ENCODE measurements at regions not wholly inside any gene's neighbourhood (a gene's known extent, or its start where the extent isn't known, plus 50 kb on each side); places are given as distances from the start of the nearest gene placed in this dataset.
A peak's percentile ranks its signal among the peaks of the same experiment; 100 is the strongest.

- intact Hi-C loops (cut with DNase I), result no loop called here
- no peaks in the 10 kb centered on the region for H3K4me1 ChIP-seq (ENCODE audit: control insufficient read depth, insufficient read depth, low read length)
- no peak for ATAC-seq
- no peaks in the 10 kb centered on the region for H3K27me3 ChIP-seq (ENCODE audit: control insufficient read depth, insufficient read depth)
- no peak overlapping the region for H3K27ac ChIP-seq (ENCODE audit: low read length)
- H3K9me3 ChIP-seq (ENCODE audit: control insufficient read depth, low read length), result peaks cover 2% of the 10 kb centered on the region
- no peak for DNase-seq
- H3K4me3 ChIP-seq (ENCODE audit: low read length), result no peak overlapping the region
- 98% methylated on average over 5 of the region's 5 CpGs for WGBS
Measured at GRCh38 chr2:191476901-191477300, 201.0 kb upstream of the NABP1 start.

- ATAC-seq (peak; percentile 95 to 97), DNase-seq (peak; percentile 54 to 80 (median 74))
- H3K4me3 ChIP-seq (ENCODE audit: low read length), result no peak overlapping the region
- H3K27me3 ChIP-seq (ENCODE audit: control insufficient read depth, insufficient read depth), result no peaks in the 10 kb centered on the region
- intact Hi-C loops (cut with DNase I), result no loop called here
- no peak overlapping the region for H3K27ac ChIP-seq (ENCODE audit: low read length)
- peaks cover 2% of the 10 kb centered on the region for H3K9me3 ChIP-seq (ENCODE audit: control insufficient read depth, low read length)
- no peaks in the 10 kb centered on the region for H3K4me1 ChIP-seq (ENCODE audit: control insufficient read depth, insufficient read depth, low read length)
- 24% methylated on average over 10 of the region's 10 CpGs for WGBS
Measured at GRCh38 chr2:191478799-191479679, 198.9 kb upstream of the NABP1 start.

- Histone ChIP-seq H3K4me1 (ENCODE audit: control insufficient read depth, insufficient read depth, low read length) (no peaks in the 10 kb centered on the region), H3K4me3 (ENCODE audit: low read length) (no peak overlapping the region), H3K27ac (ENCODE audit: low read length) (no peak overlapping the region), H3K27me3 (ENCODE audit: control insufficient read depth, insufficient read depth) (no peaks in the 10 kb centered on the region), H3K9me3 (ENCODE audit: control insufficient read depth, low read length) (peaks cover 2% of the 10 kb centered on the region)
- WGBS, result 25% methylated on average over 5 of the region's 5 CpGs
- intact Hi-C loops (cut with DNase I), result no loop called here
- ATAC-seq, result no peak
- no peak for DNase-seq
Measured at GRCh38 chr2:191479680-191480023, 198.3 kb upstream of the NABP1 start.

GRCh38 chr2:191481305-191482070 lies 196.4 kb upstream of the NABP1 start:
- ATAC-seq, result no peak
- no peak for DNase-seq
- 81% methylated on average over 3 of the region's 3 CpGs for WGBS
- H3K9me3 ChIP-seq (ENCODE audit: control insufficient read depth, low read length), result no peaks in the 10 kb centered on the region
- no peak overlapping the region for H3K27ac ChIP-seq (ENCODE audit: low read length)
- intact Hi-C loops (cut with DNase I), result no loop called here
- H3K4me1 ChIP-seq (ENCODE audit: control insufficient read depth, insufficient read depth, low read length), result no peaks in the 10 kb centered on the region
- no peaks in the 10 kb centered on the region for H3K27me3 ChIP-seq (ENCODE audit: control insufficient read depth, insufficient read depth)
- no peak overlapping the region for H3K4me3 ChIP-seq (ENCODE audit: low read length)

- H3K4me1 ChIP-seq (ENCODE audit: control insufficient read depth, insufficient read depth, low read length), result no peaks in the 10 kb centered on the region
Measured at GRCh38 chr2:191483117-191483516, 194.8 kb upstream of the NABP1 start.

GRCh38 chr2:191486584-191487320 lies 191.2 kb upstream of the NABP1 start:
- H3K4me1 ChIP-seq (ENCODE audit: control insufficient read depth, insufficient read depth, low read length), result no peaks in the 10 kb centered on the region
- ATAC-seq, result no peak
- no peaks in the 10 kb centered on the region for H3K9me3 ChIP-seq (ENCODE audit: control insufficient read depth, low read length)
- H3K4me3 ChIP-seq (ENCODE audit: low read length), result no peak overlapping the region
- no peak for DNase-seq
- WGBS, result 76% methylated on average over 3 of the region's 3 CpGs
- no peaks in the 10 kb centered on the region for H3K27me3 ChIP-seq (ENCODE audit: control insufficient read depth, insufficient read depth)
- H3K27ac ChIP-seq (ENCODE audit: low read length), result no peak overlapping the region
- intact Hi-C loops (cut with DNase I), result no loop called here

More at GRCh38 chr2:191483117-191483516, 194.8 kb upstream of the NABP1 start:
- no peak for ATAC-seq
- intact Hi-C loops (cut with DNase I), result no loop called here
- Histone ChIP-seq H3K27me3 (ENCODE audit: control insufficient read depth, insufficient read depth) (no peaks in the 10 kb centered on the region), H3K27ac (ENCODE audit: low read length) (no peak overlapping the region), H3K9me3 (ENCODE audit: control insufficient read depth, low read length) (no peaks in the 10 kb centered on the region), H3K4me3 (ENCODE audit: low read length) (no peak overlapping the region)
- no peak for DNase-seq
- 65% methylated on average over 3 of the region's 3 CpGs for WGBS

- Histone ChIP-seq H3K4me3 (ENCODE audit: low read length) (no peak overlapping the region), H3K27ac (ENCODE audit: low read length) (no peak overlapping the region), H3K27me3 (ENCODE audit: control insufficient read depth, insufficient read depth) (no peaks in the 10 kb centered on the region), H3K9me3 (ENCODE audit: control insufficient read depth, low read length) (no peaks in the 10 kb centered on the region), H3K4me1 (ENCODE audit: control insufficient read depth, insufficient read depth, low read length) (no peaks in the 10 kb centered on the region)
- WGBS, result 69% methylated on average over 7 of the region's 7 CpGs
- DNase-seq, result peak in 1 of 3 donors; percentile 34
- no peak for ATAC-seq
- intact Hi-C loops (cut with DNase I), result no loop called here
Measured at GRCh38 chr2:191488135-191488534, 189.8 kb upstream of the NABP1 start.

GRCh38 chr2:191489177-191489576 lies 188.8 kb upstream of the NABP1 start:
- Histone ChIP-seq H3K4me1 (ENCODE audit: control insufficient read depth, insufficient read depth, low read length) (no peaks in the 10 kb centered on the region), H3K27me3 (ENCODE audit: control insufficient read depth, insufficient read depth) (no peaks in the 10 kb centered on the region), H3K4me3 (ENCODE audit: low read length) (no peak overlapping the region), H3K9me3 (ENCODE audit: control insufficient read depth, low read length) (no peaks in the 10 kb centered on the region), H3K27ac (ENCODE audit: low read length) (no peak overlapping the region)
- 72% methylated on average over 2 of the region's 2 CpGs for WGBS
- intact Hi-C loops (cut with DNase I), result no loop called here
- no peak for DNase-seq
- ATAC-seq, result no peak

- Histone ChIP-seq H3K4me3 (ENCODE audit: low read length) (no peak overlapping the region), H3K4me1 (ENCODE audit: control insufficient read depth, insufficient read depth, low read length) (no peaks in the 10 kb centered on the region), H3K27ac (ENCODE audit: low read length) (no peak overlapping the region), H3K27me3 (ENCODE audit: control insufficient read depth, insufficient read depth) (no peaks in the 10 kb centered on the region), H3K9me3 (ENCODE audit: control insufficient read depth, low read length) (no peaks in the 10 kb centered on the region)
- ATAC-seq (no peak), DNase-seq (no peak)
- intact Hi-C loops (cut with DNase I), result loop anchor here in 1 of 4 donors (5.0 kb wide), 1 partner anchor 330 kb away; no protein-coding TSS in a partner anchor
- 90% methylated on average over 2 of the region's 2 CpGs for WGBS
Measured at GRCh38 chr2:191496838-191497237, 181.1 kb upstream of the NABP1 start.

- no peaks in the 10 kb centered on the region for H3K9me3 ChIP-seq (ENCODE audit: control insufficient read depth, low read length)
- H3K27me3 ChIP-seq (ENCODE audit: control insufficient read depth, insufficient read depth), result no peaks in the 10 kb centered on the region
- ATAC-seq (no peak), DNase-seq (no peak)
- H3K4me1 ChIP-seq (ENCODE audit: control insufficient read depth, insufficient read depth, low read length), result no peaks in the 10 kb centered on the region
- intact Hi-C loops (cut with DNase I), result loop anchor here in 1 of 4 donors (5.0 kb wide), 1 partner anchor 331 kb away; no protein-coding TSS in a partner anchor
- H3K27ac ChIP-seq (ENCODE audit: low read length), result no peak overlapping the region
- H3K4me3 ChIP-seq (ENCODE audit: low read length), result no peak overlapping the region
- 60% methylated on average over 3 of the region's 3 CpGs for WGBS
Measured at GRCh38 chr2:191497822-191498221, 180.1 kb upstream of the NABP1 start.

- no peaks in the 10 kb centered on the region for H3K4me1 ChIP-seq (ENCODE audit: control insufficient read depth, insufficient read depth, low read length)
- DNase-seq (no peak), ATAC-seq (no peak)
- intact Hi-C loops (cut with DNase I), result loop anchor here in 1 of 4 donors (5.0 kb wide), 1 partner anchor 332 kb away; no protein-coding TSS in a partner anchor
- no peaks in the 10 kb centered on the region for H3K27me3 ChIP-seq (ENCODE audit: control insufficient read depth, insufficient read depth)
- no peaks in the 10 kb centered on the region for H3K9me3 ChIP-seq (ENCODE audit: control insufficient read depth, low read length)
- 86% methylated on average over 5 of the region's 5 CpGs for WGBS
- no peak overlapping the region for H3K4me3 ChIP-seq (ENCODE audit: low read length)
- no peak overlapping the region for H3K27ac ChIP-seq (ENCODE audit: low read length)
Measured at GRCh38 chr2:191499050-191499449, 178.9 kb upstream of the NABP1 start.

Measured in right cardiac atrium (tissue), 5 donors.